Left lung (tissue), 4 donors: ENCODE measurements at regions not wholly inside any gene's neighbourhood (a gene's known extent, or its start where the extent isn't known, plus 50 kb on each side); places are given as distances from the start of the nearest gene placed in this dataset.

Experiments
- ATAC-seq: fragments of 200-7000 bp; cut with Tn5 transposase; one replicate; pipeline ENCODE4 v1.9.1; 2020; ENCODE audit warnings: moderate library complexity
- DNase-seq, 4 donors: peaks; one replicate each; pipeline ENCODE4 v3.0.0-alpha.2; 2013 to 2020
- H3K27ac ChIP-seq, 2 donors: fragments of 200-600 bp; sonication (generic) in 1 of 2; one replicate each; pipeline versions ENCODE4 v1.5.0 to v1.8.0; 2020 to 2021
- H3K27me3 ChIP-seq, 2 donors: fragments of 200-600 bp; sonication (generic) in 1 of 2; one replicate each; pipeline versions ENCODE4 v1.5.0 to v1.8.0; 2020 to 2021
- H3K36me3 ChIP-seq, 2 donors: fragments of 200-600 bp; sonication (generic) in 1 of 2; one replicate each; pipeline versions ENCODE4 v1.5.0 to v1.8.0; 2020 to 2021
- H3K4me1 ChIP-seq, 2 donors: fragments of 200-600 bp; one replicate each; pipeline ENCODE4 v1.8.0; 2021
- H3K4me3 ChIP-seq, 2 donors: fragments of 200-600 bp; sonication (generic) in 1 of 2; one replicate each; pipeline versions ENCODE4 v1.5.0 to v1.8.0; 2020 to 2021; ENCODE audit warnings: mild to moderate bottlenecking in 1 of 2
- H3K9me3 ChIP-seq, 2 donors: fragments of 200-600 bp; sonication (generic) in 1 of 2; one replicate each; pipeline versions ENCODE4 v1.5.0 to v1.8.0; 2020 to 2021
- CTCF ChIP-seq, 2 donors: fragments of 200-600 bp; sonication (generic) in 1 of 2; IDR thresholded peaks; one replicate each; pipeline versions ENCODE4 v1.5.0 to v1.8.0; 2021; ENCODE audit warnings: antibody characterized with exemption in 2 of 2
- intact Hi-C, 2 donors: fragments of 100-400 bp; cut with DNase I; formaldehyde crosslinking; loops; one replicate each; pipeline versions ENCODE4 v1.11.2 to v1.14.2; 2022
- donor health status: DM: no; HTN: yes; CAD: no.
- donor health status: DM: no; HTN: no; CAD: no.

- H3K4me1 ChIP-seq = no peaks in the 10 kb centered on the region
- TF ChIP-seq CTCF (IDR thresholded peaks at IDR 0.05) = no peak
- no peak overlapping the region for H3K4me3 ChIP-seq
- intact Hi-C loops = no loop called here
- no peak for ATAC-seq
- H3K9me3 ChIP-seq = no peaks in the 10 kb centered on the region
- H3K27ac ChIP-seq = no peak overlapping the region
- H3K36me3 ChIP-seq = no peaks in the 10 kb centered on the region
- no peak for DNase-seq
- no peaks in the 10 kb centered on the region for H3K27me3 ChIP-seq
Observed at GRCh38 chr3:110384601-110385000, 687.0 kb upstream of the NECTIN3 start.

GRCh38 chr3:110389005-110389404, 682.6 kb upstream of the NECTIN3 start:
- Histone ChIP-seq H3K9me3 (no peaks in the 10 kb centered on the region), H3K4me3 (no peak overlapping the region), H3K36me3 (no peaks in the 10 kb centered on the region), H3K4me1 (no peaks in the 10 kb centered on the region), H3K27ac (no peak overlapping the region), H3K27me3 (no peaks in the 10 kb centered on the region)
- ATAC-seq = no peak
- intact Hi-C loops = no loop called here
- no peak for DNase-seq
- TF ChIP-seq CTCF (IDR thresholded peaks at IDR 0.05) = no peak

GRCh38 chr3:110390372-110390771, 681.2 kb upstream of the NECTIN3 start:
- Histone ChIP-seq H3K9me3 (no peaks in the 10 kb centered on the region), H3K4me3 (no peak overlapping the region), H3K27me3 (no peaks in the 10 kb centered on the region), H3K27ac (no peak overlapping the region), H3K36me3 (no peaks in the 10 kb centered on the region), H3K4me1 (no peaks in the 10 kb centered on the region)
- DNase-seq (no peak), ATAC-seq (no peak)
- intact Hi-C loops = no loop called here
- no peak for TF ChIP-seq CTCF (IDR thresholded peaks at IDR 0.05)

GRCh38 chr3:110391042-110391441, 680.6 kb upstream of the NECTIN3 start:
- DNase-seq = no peak
- H3K27ac ChIP-seq = no peak overlapping the region
- no peaks in the 10 kb centered on the region for H3K36me3 ChIP-seq
- TF ChIP-seq CTCF (IDR thresholded peaks at IDR 0.05) = no peak
- no peak overlapping the region for H3K4me3 ChIP-seq
- intact Hi-C loops = no loop called here
- no peak for ATAC-seq
- H3K9me3 ChIP-seq = no peaks in the 10 kb centered on the region
- H3K4me1 ChIP-seq = no peaks in the 10 kb centered on the region
- no peaks in the 10 kb centered on the region for H3K27me3 ChIP-seq

GRCh38 chr3:110391640-110392395, 679.8 kb upstream of the NECTIN3 start:
- intact Hi-C loops = no loop called here
- no peaks in the 10 kb centered on the region for H3K9me3 ChIP-seq

More at GRCh38 chr3:110391640-110392395, 679.8 kb upstream of the NECTIN3 start:
- no peaks in the 10 kb centered on the region for H3K36me3 ChIP-seq
- no peak for TF ChIP-seq CTCF (IDR thresholded peaks at IDR 0.05)
- ATAC-seq (no peak), DNase-seq (no peak)
- no peaks in the 10 kb centered on the region for H3K4me1 ChIP-seq
- H3K4me3 ChIP-seq = no peak overlapping the region
- H3K27me3 ChIP-seq = no peaks in the 10 kb centered on the region
- H3K27ac ChIP-seq = no peak overlapping the region
